Skeletal muscle tissue (tissue), 3 donors: ENCODE measurements at regions not wholly inside any gene's neighbourhood (a gene's known extent, or its start where the extent isn't known, plus 50 kb on each side); places are given as distances from the start of the nearest gene placed in this dataset.

Experiments
- H3K27ac ChIP-seq: one replicate; pipeline ENCODE4 v1.7.0; 2013; ENCODE audit warnings: mild to moderate bottlenecking, low read depth, low read length, inconsistent platforms
- H3K27me3 ChIP-seq, 3 donors: one replicate each; pipeline ENCODE4 v1.7.0; 2013; ENCODE audit warnings: low read length in 3 of 3; ENCODE audit not compliant: control insufficient read depth in 3 of 3, insufficient read depth in 3 of 3
- H3K36me3 ChIP-seq, 3 donors: one replicate each; pipeline ENCODE4 v1.7.0; 2013; ENCODE audit warnings: low read length in 3 of 3; ENCODE audit not compliant: control insufficient read depth in 3 of 3, insufficient read depth in 3 of 3
- H3K4me1 ChIP-seq, 3 donors: one replicate each; pipeline ENCODE4 v1.7.0; 2013; ENCODE audit warnings: low read length in 3 of 3, mild to moderate bottlenecking in 3 of 3; ENCODE audit not compliant: control insufficient read depth in 3 of 3, insufficient read depth in 3 of 3
- H3K4me3 ChIP-seq, 3 donors: one replicate each; pipeline ENCODE4 v1.7.0; 2013; ENCODE audit warnings: low read length in 3 of 3
- H3K9ac ChIP-seq, 3 donors: one replicate each; pipeline ENCODE4 v1.7.0; 2013; ENCODE audit warnings: low read length in 3 of 3, mild to moderate bottlenecking in 3 of 3, moderate library complexity in 2 of 3, low read depth in 1 of 3
- H3K9me3 ChIP-seq, 3 donors: one replicate each; pipeline ENCODE4 v1.7.0; 2013; ENCODE audit warnings: low read length in 3 of 3; ENCODE audit not compliant: control insufficient read depth in 3 of 3
- donor health status: Osteomylitis.

DNA sequence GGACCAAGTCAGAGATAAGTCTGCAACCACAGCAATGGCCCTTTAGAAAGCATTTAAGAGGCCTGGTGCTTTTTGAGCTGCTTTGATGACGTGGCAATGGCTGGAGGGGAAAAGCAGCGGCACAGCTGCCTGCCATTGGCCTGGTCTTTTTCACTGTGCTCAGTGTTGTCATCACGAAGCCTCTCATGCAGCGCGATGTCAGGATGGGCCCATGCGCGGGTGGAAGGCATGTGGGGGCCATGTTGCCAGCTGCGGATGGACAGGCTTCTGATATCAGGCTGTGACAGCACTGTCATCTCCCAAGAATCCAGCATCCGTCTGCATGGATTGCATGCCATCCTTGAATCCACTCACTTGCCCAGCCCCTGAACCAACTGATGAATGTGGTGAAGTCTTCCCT, 204.5 kb downstream of the ACKR3 start:
- H3K4me3 ChIP-seq, result no peak overlapping the region
- no peak overlapping the region for H3K9ac ChIP-seq
- no peak overlapping the region for H3K27ac ChIP-seq
- H3K36me3 ChIP-seq, result no peaks in the 10 kb centered on the region
- H3K9me3 ChIP-seq, result no peaks in the 10 kb centered on the region
- peaks cover 0 to 6% (median 5%) of the 10 kb centered on the region in 3 donors for H3K4me1 ChIP-seq
- no peaks in the 10 kb centered on the region for H3K27me3 ChIP-seq

- Histone ChIP-seq H3K4me3 (no peak overlapping the region), H3K27ac (no peak overlapping the region), H3K9me3 (no peaks in the 10 kb centered on the region), H3K9ac (no peak overlapping the region), H3K27me3 (no peaks in the 10 kb centered on the region), H3K36me3 (no peaks in the 10 kb centered on the region), H3K4me1 (peaks cover 0 to 6% (median 5%) of the 10 kb centered on the region in 3 donors)
These were observed 205.9 kb downstream of the ACKR3 start for GRCh38 chr2:236775511-236775910.

GRCh38 chr2:236776206-236776605, 206.6 kb downstream of the ACKR3 start:
- H3K4me3 ChIP-seq, result no peak overlapping the region
- peaks cover 0 to 6% (median 5%) of the 10 kb centered on the region in 3 donors for H3K4me1 ChIP-seq
- H3K36me3 ChIP-seq, result no peaks in the 10 kb centered on the region
- no peaks in the 10 kb centered on the region for H3K27me3 ChIP-seq
- peak overlapping the region; percentile 2 for H3K27ac ChIP-seq
- H3K9ac ChIP-seq, result no peak overlapping the region
- no peaks in the 10 kb centered on the region for H3K9me3 ChIP-seq

GRCh38 chr2:236776695-236777251, 207.1 kb downstream of the ACKR3 start:
- Histone ChIP-seq H3K9ac (no peak overlapping the region), H3K4me1 (peaks cover 0 to 6% (median 5%) of the 10 kb centered on the region in 3 donors), H3K9me3 (no peaks in the 10 kb centered on the region), H3K36me3 (no peaks in the 10 kb centered on the region), H3K4me3 (no peak overlapping the region), H3K27ac (no peak overlapping the region), H3K27me3 (no peaks in the 10 kb centered on the region)

DNA sequence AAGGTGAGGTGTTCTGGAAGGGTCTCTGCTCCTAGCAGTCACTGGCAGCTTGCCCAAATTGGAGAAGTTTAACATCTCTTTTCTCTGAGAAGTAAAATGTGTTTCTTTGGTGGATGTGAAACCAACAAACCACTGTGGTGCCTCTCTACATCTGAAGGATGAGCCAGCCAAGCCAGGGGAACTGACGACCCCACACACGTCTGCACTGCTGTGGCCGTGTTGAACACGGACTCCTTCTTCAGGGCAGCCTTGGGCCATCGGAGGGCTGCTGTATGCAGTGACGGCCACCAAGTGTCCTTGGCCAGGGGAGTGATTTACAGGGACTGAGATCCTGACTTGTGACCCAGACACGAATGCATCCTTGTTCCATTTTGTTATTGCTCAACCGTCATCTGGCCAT, 207.8 kb downstream of the ACKR3 start:
- no peaks in the 10 kb centered on the region for H3K36me3 ChIP-seq
- H3K4me1 ChIP-seq, result peaks cover 0 to 6% (median 5%) of the 10 kb centered on the region in 3 donors
- no peaks in the 10 kb centered on the region for H3K27me3 ChIP-seq
- no peak overlapping the region for H3K9ac ChIP-seq
- H3K4me3 ChIP-seq, result no peak overlapping the region
- H3K9me3 ChIP-seq, result no peaks in the 10 kb centered on the region
- no peak overlapping the region for H3K27ac ChIP-seq

GRCh38 chr2:236781933-236782816, 212.6 kb downstream of the ACKR3 start:
- peaks cover 0 to 6% (median 5%) of the 10 kb centered on the region in 3 donors for H3K4me1 ChIP-seq

DNA sequence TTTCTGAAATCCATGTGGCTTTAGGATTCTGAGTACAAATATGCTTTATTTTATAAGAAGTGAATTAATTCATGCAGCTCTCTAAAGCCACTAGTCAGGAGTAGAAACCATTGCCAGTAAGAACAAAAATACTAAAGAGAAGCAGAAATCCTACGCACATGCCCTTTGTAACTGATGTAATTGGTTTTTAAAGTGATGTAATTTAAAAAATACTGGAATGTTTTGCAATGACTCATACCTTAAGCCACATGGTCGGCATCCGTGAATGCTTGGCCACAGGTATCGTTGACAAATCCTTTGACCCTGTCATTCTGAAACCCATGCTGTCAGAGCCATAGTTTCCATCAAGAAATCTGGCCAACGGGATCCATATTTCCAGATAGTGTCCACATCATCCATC, 213.3 kb downstream of the ACKR3 start:
- Histone ChIP-seq H3K9me3 (peaks cover 0 to 4% (median 0%) of the 10 kb centered on the region in 3 donors), H3K9ac (no peak overlapping the region), H3K36me3 (no peaks in the 10 kb centered on the region)

More at GRCh38 chr2:236781933-236782816, 212.6 kb downstream of the ACKR3 start:
- Histone ChIP-seq H3K36me3 (no peaks in the 10 kb centered on the region), H3K9me3 (peaks cover 0 to 4% (median 0%) of the 10 kb centered on the region in 3 donors), H3K27me3 (no peaks in the 10 kb centered on the region), H3K27ac (no peak overlapping the region), H3K9ac (no peak overlapping the region), H3K4me3 (no peak overlapping the region)

DNA sequence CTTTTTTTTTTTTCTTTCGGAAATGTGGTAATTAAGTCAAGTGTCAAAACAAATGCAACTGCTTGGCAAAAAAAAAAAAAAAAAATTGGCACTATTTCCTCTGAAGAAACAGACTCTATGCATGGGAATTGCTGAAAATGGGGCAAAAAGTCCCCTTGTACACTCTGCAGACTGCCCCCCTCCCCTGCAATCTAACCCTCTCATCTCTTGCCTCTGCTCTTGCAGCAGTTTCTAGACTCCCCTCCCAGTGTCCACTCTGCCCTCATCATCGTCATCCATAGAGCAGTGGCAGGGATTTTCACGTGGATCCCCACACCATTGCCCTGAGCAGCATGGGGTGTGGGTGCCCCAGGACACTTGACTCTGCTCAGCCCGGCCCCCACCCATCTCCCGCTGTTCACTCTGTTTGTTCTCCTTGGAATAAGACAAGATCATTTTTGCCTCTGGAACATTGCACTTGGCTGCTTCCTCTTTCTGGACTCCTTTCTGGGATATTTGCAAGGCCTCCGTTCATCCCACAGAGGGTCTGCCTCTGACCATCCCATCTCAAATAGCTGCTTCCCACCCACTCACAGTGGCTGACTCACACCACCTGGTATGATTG, 213.9 kb downstream of the ACKR3 start:
- Histone ChIP-seq H3K9me3 (peaks cover 0 to 4% (median 0%) of the 10 kb centered on the region in 3 donors), H3K4me3 (no peak overlapping the region), H3K27ac (no peak overlapping the region), H3K4me1 (no peaks in the 10 kb centered on the region), H3K9ac (no peak overlapping the region), H3K27me3 (no peaks in the 10 kb centered on the region), H3K36me3 (no peaks in the 10 kb centered on the region)

More for the DNA sequence above, 213.3 kb downstream of the ACKR3 start:
- Histone ChIP-seq H3K4me3 (no peak overlapping the region), H3K4me1 (no peaks in the 10 kb centered on the region), H3K27ac (no peak overlapping the region), H3K27me3 (no peaks in the 10 kb centered on the region)

GRCh38 chr2:236785611-236786057, 216.0 kb downstream of the ACKR3 start:
- H3K4me1 ChIP-seq, result peaks cover 0 to under 1% (median 0%) of the 10 kb centered on the region in 3 donors
- no peak overlapping the region for H3K4me3 ChIP-seq
- no peak overlapping the region for H3K9ac ChIP-seq
- peaks cover 0 to 4% (median 0%) of the 10 kb centered on the region in 3 donors for H3K9me3 ChIP-seq
- H3K27me3 ChIP-seq, result peaks cover 0 to 3% (median 0%) of the 10 kb centered on the region in 3 donors
- H3K36me3 ChIP-seq, result no peaks in the 10 kb centered on the region
- peak overlapping the region; percentile 19 for H3K27ac ChIP-seq

DNA sequence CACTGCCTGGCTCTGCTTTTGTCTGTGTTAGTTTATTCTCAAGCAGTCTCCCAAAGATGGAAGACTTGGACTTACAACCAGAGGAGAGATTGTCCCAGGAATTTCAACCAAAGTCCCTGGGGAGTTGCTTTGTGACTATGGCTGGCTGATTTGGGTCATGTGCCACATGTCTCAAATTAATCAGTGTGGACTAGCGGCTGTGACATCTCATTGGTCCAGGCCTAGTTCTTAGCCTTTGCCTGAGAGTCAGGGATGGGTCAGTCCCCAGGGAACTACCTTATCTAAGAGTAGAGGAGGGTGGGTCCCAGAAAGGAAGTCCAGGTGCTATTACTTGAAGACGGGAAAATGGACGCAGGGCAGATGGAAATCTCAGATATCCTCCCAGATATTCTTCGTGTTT, 217.1 kb downstream of the ACKR3 start:
- Histone ChIP-seq H3K27me3 (peaks cover 0 to 3% (median 0%) of the 10 kb centered on the region in 3 donors), H3K4me3 (no peak overlapping the region), H3K9me3 (peaks cover 0 to 4% (median 0%) of the 10 kb centered on the region in 3 donors), H3K9ac (no peak overlapping the region), H3K36me3 (no peaks in the 10 kb centered on the region), H3K27ac (no peak overlapping the region), H3K4me1 (peaks cover 0 to 2% (median 0%) of the 10 kb centered on the region in 3 donors)
